GM23338 (cell line): ENCODE measurements at regions not wholly inside any gene's neighbourhood (a gene's known extent, or its start where the extent isn't known, plus 50 kb on each side); places are given as distances from the start of the nearest gene placed in this dataset.

ENCODE experiments used
- ATAC-seq: fragments of 200-7000 bp; cut with Tn5 transposase; 3 replicates; pipeline ENCODE4 v1.9.1; 2020
- DNase-seq: peaks from one replicate; pipeline ENCODE4 v3.0.0-alpha.2; 2015; ENCODE audit warnings: low spot score
- H2AFZ ChIP-seq: fragments of 200-600 bp; sonication (generic); 2 replicates; pipeline ENCODE4 v1.8.0; 2016; ENCODE audit warnings: antibody characterized with exemption, mild to moderate bottlenecking, moderate library complexity
- H3F3A ChIP-seq: fragments of 200-600 bp; sonication (generic); replicated peaks from 2 replicates; pipeline ENCODE4 v1.8.0; 2017; ENCODE audit warnings: antibody characterized with exemption, mixed run types, low read depth
- H3K27ac ChIP-seq: fragments of 200-600 bp; sonication (generic); 2 replicates; pipeline ENCODE4 v1.6.1; 2016; ENCODE audit warnings: low read depth
- H3K27me3 ChIP-seq: fragments of 200-600 bp; sonication (generic); 2 replicates; pipeline ENCODE4 v1.8.0; 2016; ENCODE audit warnings: mild to moderate bottlenecking, mixed run types, moderate library complexity; ENCODE audit not compliant: insufficient read depth
- H3K36me3 ChIP-seq: fragments of 200-600 bp; sonication (generic); 2 replicates; pipeline ENCODE4 v1.8.0; 2016; ENCODE audit warnings: mild to moderate bottlenecking; ENCODE audit not compliant: insufficient read depth
- H3K4me1 ChIP-seq: fragments of 200-600 bp; sonication (generic); 2 replicates; pipeline ENCODE4 v1.8.0; 2016; ENCODE audit warnings: mild to moderate bottlenecking, moderate library complexity; ENCODE audit not compliant: insufficient read depth
- H3K4me2 ChIP-seq: fragments of 200-600 bp; sonication (generic); 2 replicates; pipeline ENCODE4 v1.7.1; 2017; ENCODE audit warnings: mixed run types
- H3K4me3 ChIP-seq: fragments of 200-600 bp; sonication (generic); 2 replicates; pipeline ENCODE4 v1.6.1; 2016; ENCODE audit warnings: mixed run types
- H3K79me2 ChIP-seq: fragments of 200-600 bp; sonication (generic); replicated peaks from 2 replicates; pipeline ENCODE4 v1.8.0; 2017; ENCODE audit warnings: mild to moderate bottlenecking; ENCODE audit not compliant: insufficient read depth
- H3K9me2 ChIP-seq: fragments of 200-600 bp; sonication (generic); 2 replicates; pipeline ENCODE4 v1.8.0; 2017; ENCODE audit not compliant: insufficient read depth
- H4K20me1 ChIP-seq: fragments of 200-600 bp; sonication (generic); replicated peaks from 2 replicates; pipeline ENCODE4 v1.8.0; 2017; ENCODE audit warnings: mild to moderate bottlenecking; ENCODE audit not compliant: insufficient read depth
- H3K27ac Mint-ChIP-seq: 2 replicates; pipeline ENCODE4 v1.8.0; 2020; ENCODE audit warnings: inconsistent platforms, mild to moderate bottlenecking, moderate library complexity, mixed read lengths
- H3K27me3 Mint-ChIP-seq: 3 replicates; pipeline ENCODE4 v1.8.0; 2022; ENCODE audit warnings: low read depth, mild to moderate bottlenecking, moderate library complexity, mixed read lengths, inconsistent platforms; ENCODE audit not compliant: insufficient read depth, poor library complexity
- H3K36me3 Mint-ChIP-seq: 3 replicates; pipeline ENCODE4 v1.8.0; 2021; ENCODE audit warnings: low read depth, mild to moderate bottlenecking, inconsistent platforms, moderate library complexity, mixed read lengths
- H3K4me1 Mint-ChIP-seq: 3 replicates; pipeline ENCODE4 v1.8.0; 2020; ENCODE audit warnings: mild to moderate bottlenecking, inconsistent platforms, mixed read lengths
- H3K4me3 Mint-ChIP-seq: 3 replicates; pipeline ENCODE4 v1.8.0; 2021; ENCODE audit warnings: moderate library complexity, mild to moderate bottlenecking, inconsistent platforms, mixed read lengths
- H3K9me3 Mint-ChIP-seq: 3 replicates; pipeline ENCODE4 v1.8.0; 2020; ENCODE audit warnings: moderate library complexity, mild to moderate bottlenecking, inconsistent platforms, mixed read lengths
- CREB1 ChIP-seq: fragments of 250-450 bp; sonication (Bioruptor Pico); IDR thresholded peaks from 2 replicates; pipeline ENCODE4 v1.5.0; 2020; ENCODE audit warnings: low read depth, mild to moderate bottlenecking, moderate library complexity
- ETS1 ChIP-seq: IDR thresholded peaks from 2 replicates; pipeline ENCODE4 v1.6.1; 2016; ENCODE audit warnings: antibody characterized with exemption
- EZH2phosphoT487 ChIP-seq: fragments of 200-600 bp; sonication (generic); IDR thresholded peaks from one replicate; pipeline ENCODE4 v1.8.1; 2018; ENCODE audit warnings: antibody characterized with exemption; ENCODE audit not compliant: unreplicated experiment
- NANOG ChIP-seq: IDR thresholded peaks from 2 replicates; pipeline ENCODE4 v1.6.1; 2016; ENCODE audit warnings: antibody characterized with exemption, borderline replicate concordance
- REST ChIP-seq: IDR thresholded peaks from one replicate; pipeline ENCODE4 v1.6.1; 2018; ENCODE audit warnings: antibody characterized with exemption; ENCODE audit not compliant: unreplicated experiment
- STAT1 ChIP-seq: IDR thresholded peaks from one replicate; pipeline ENCODE4 v1.6.1; 2016; ENCODE audit warnings: antibody characterized with exemption; ENCODE audit not compliant: unreplicated experiment
- ZNF114 ChIP-seq: fragments of 250-450 bp; sonication (Bioruptor Pico); IDR thresholded peaks from 2 replicates; pipeline ENCODE4 v1.5.0; 2020; ENCODE audit warnings: mild to moderate bottlenecking, moderate library complexity

- no peak for TF ChIP-seq CREB1 (CRISPR knock-in tag)
- no peak for TF ChIP-seq ZNF114 (CRISPR knock-in tag)
- no peak for TF ChIP-seq EZH2phosphoT487
- TF ChIP-seq STAT1 = no peak
- no peak for TF ChIP-seq REST
- no peak for TF ChIP-seq NANOG
Measured at GRCh38 chrX:15142084-15142715, 127.7 kb downstream of the ASB9 start (continued).

- no peaks in the 10 kb centered on the region for H3K27me3 Mint-ChIP-seq
- no peaks in the 10 kb centered on the region for H3K36me3 Mint-ChIP-seq
- H3K9me2 ChIP-seq = no peaks in the 10 kb centered on the region
- ATAC-seq = no peak
- H3K9me3 Mint-ChIP-seq = no peaks in the 10 kb centered on the region; the same call in 2 of the 3 replicates
- H3K27ac ChIP-seq = no peak overlapping the region
- H3K27me3 ChIP-seq = no peaks in the 10 kb centered on the region
- no peak overlapping the region for H3K4me2 ChIP-seq
- H3K4me1 Mint-ChIP-seq = no peaks in the 10 kb centered on the region
- H3K4me3 Mint-ChIP-seq = no peak overlapping the region
- no peak overlapping the region for H3K4me3 ChIP-seq
- no peaks in the 10 kb centered on the region for H3K4me1 ChIP-seq
- H3K79me2 ChIP-seq = no peaks in the 10 kb centered on the region
- no peaks in the 10 kb centered on the region for H3K36me3 ChIP-seq
- H4K20me1 ChIP-seq = no peaks in the 10 kb centered on the region
- H2AFZ ChIP-seq = no peak overlapping the region
- H3F3A ChIP-seq = no peaks in the 10 kb centered on the region
- TF ChIP-seq REST = no peak
- no peak for TF ChIP-seq ETS1
- DNase-seq = no peak
- H3K27ac Mint-ChIP-seq = no peak overlapping the region
Measured at GRCh38 chrX:15136795-15137194, 133.1 kb downstream of the ASB9 start.
